ENCODE measurements at regions not wholly inside any gene's neighbourhood (a gene's known extent, or its start where the extent isn't known, plus 50 kb on each side); places are given as distances from the start of the nearest gene placed in this dataset.

- TF ChIP-seq, protein P1, sequence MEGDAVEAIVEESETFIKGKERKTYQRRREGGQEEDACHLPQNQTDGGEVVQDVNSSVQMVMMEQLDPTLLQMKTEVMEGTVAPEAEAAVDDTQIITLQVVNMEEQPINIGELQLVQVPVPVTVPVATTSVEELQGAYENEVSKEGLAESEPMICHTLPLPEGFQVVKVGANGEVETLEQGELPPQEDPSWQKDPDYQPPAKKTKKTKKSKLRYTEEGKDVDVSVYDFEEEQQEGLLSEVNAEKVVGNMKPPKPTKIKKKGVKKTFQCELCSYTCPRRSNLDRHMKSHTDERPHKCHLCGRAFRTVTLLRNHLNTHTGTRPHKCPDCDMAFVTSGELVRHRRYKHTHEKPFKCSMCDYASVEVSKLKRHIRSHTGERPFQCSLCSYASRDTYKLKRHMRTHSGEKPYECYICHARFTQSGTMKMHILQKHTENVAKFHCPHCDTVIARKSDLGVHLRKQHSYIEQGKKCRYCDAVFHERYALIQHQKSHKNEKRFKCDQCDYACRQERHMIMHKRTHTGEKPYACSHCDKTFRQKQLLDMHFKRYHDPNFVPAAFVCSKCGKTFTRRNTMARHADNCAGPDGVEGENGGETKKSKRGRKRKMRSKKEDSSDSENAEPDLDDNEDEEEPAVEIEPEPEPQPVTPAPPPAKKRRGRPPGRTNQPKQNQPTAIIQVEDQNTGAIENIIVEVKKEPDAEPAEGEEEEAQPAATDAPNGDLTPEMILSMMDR (IDR thresholded peaks at IDR 0.05; ENCODE audit: low read depth, low read length) = no peak
- TF ChIP-seq EZH2phosphoT487 (IDR thresholded peaks at IDR 0.05; ENCODE audit: low read depth) = no peak
Observed at GRCh38 chr14:95410838-95411237, 91.1 kb upstream of the CLMN start.
